ENCODE measurements at regions not wholly inside any gene's neighbourhood (a gene's known extent, or its start where the extent isn't known, plus 50 kb on each side); places are given as distances from the start of the nearest gene placed in this dataset.

- Histone ChIP-seq H3K27me3 (peaks cover 3% of the 10 kb centered on the region), H3K4me3 (no peak overlapping the region), H3K27ac (no peak overlapping the region), H3K36me3 (no peaks in the 10 kb centered on the region), H3K9me3 (ENCODE audit: low read depth) (no peaks in the 10 kb centered on the region), H3K4me1 (ENCODE audit: low read depth) (no peaks in the 10 kb centered on the region)
- no peak for TF ChIP-seq CTCF (IDR thresholded peaks at IDR 0.05; ENCODE audit: low read depth, low read length)
- peak in 1 of 2 donors; percentile 24 for DNase-seq (ENCODE audit: low read depth in 1 of 2, low spot score in 1 of 2)
These were observed 994.1 kb upstream of the TMEM132C start for GRCh38 chr12:127272864-127273263.

- Histone ChIP-seq H3K9me3 (ENCODE audit: low read depth) (no peaks in the 10 kb centered on the region), H3K4me1 (ENCODE audit: low read depth) (no peaks in the 10 kb centered on the region), H3K36me3 (no peaks in the 10 kb centered on the region), H3K27ac (no peak overlapping the region), H3K4me3 (no peak overlapping the region), H3K27me3 (peaks cover 10% of the 10 kb centered on the region)
- TF ChIP-seq CTCF (IDR thresholded peaks at IDR 0.05; ENCODE audit: low read depth, low read length), result no peak
- no peak for DNase-seq (ENCODE audit: low read depth in 1 of 2, low spot score in 1 of 2)
These were observed 993.3 kb upstream of the TMEM132C start for GRCh38 chr12:127273626-127274025.

GRCh38 chr12:127275416-127275815, 991.6 kb upstream of the TMEM132C start:
- H3K36me3 ChIP-seq, result no peaks in the 10 kb centered on the region
- no peak for DNase-seq (ENCODE audit: low read depth in 1 of 2, low spot score in 1 of 2)
- TF ChIP-seq CTCF (IDR thresholded peaks at IDR 0.05; ENCODE audit: low read depth, low read length), result no peak
- no peaks in the 10 kb centered on the region for H3K4me1 ChIP-seq (ENCODE audit: low read depth)
- H3K27me3 ChIP-seq, result peaks cover 26% of the 10 kb centered on the region
- H3K9me3 ChIP-seq (ENCODE audit: low read depth), result no peaks in the 10 kb centered on the region
- H3K27ac ChIP-seq, result no peak overlapping the region
- no peak overlapping the region for H3K4me3 ChIP-seq

- H3K9me3 ChIP-seq (ENCODE audit: low read depth), result no peaks in the 10 kb centered on the region
- peaks cover 28% of the 10 kb centered on the region for H3K27me3 ChIP-seq
- no peak overlapping the region for H3K4me3 ChIP-seq
- no peak overlapping the region for H3K27ac ChIP-seq
- DNase-seq (ENCODE audit: low read depth in 1 of 2, low spot score in 1 of 2), result no peak
- no peak for TF ChIP-seq CTCF (IDR thresholded peaks at IDR 0.05; ENCODE audit: low read depth, low read length)
- no peaks in the 10 kb centered on the region for H3K4me1 ChIP-seq (ENCODE audit: low read depth)
- no peaks in the 10 kb centered on the region for H3K36me3 ChIP-seq
These were observed 989.1 kb upstream of the TMEM132C start for GRCh38 chr12:127277882-127278281.

GRCh38 chr12:127278351-127278750, 988.6 kb upstream of the TMEM132C start:
- H3K36me3 ChIP-seq, result no peaks in the 10 kb centered on the region
- no peak for TF ChIP-seq CTCF (IDR thresholded peaks at IDR 0.05; ENCODE audit: low read depth, low read length)
- H3K4me1 ChIP-seq (ENCODE audit: low read depth), result no peaks in the 10 kb centered on the region
- H3K27me3 ChIP-seq, result peaks cover 28% of the 10 kb centered on the region
- no peaks in the 10 kb centered on the region for H3K9me3 ChIP-seq (ENCODE audit: low read depth)
- H3K27ac ChIP-seq, result no peak overlapping the region
- no peak overlapping the region for H3K4me3 ChIP-seq
- DNase-seq (ENCODE audit: low read depth in 1 of 2, low spot score in 1 of 2), result no peak
